A172 (cell line): ENCODE measurements at regions not wholly inside any gene's neighbourhood (a gene's known extent, or its start where the extent isn't known, plus 50 kb on each side); places are given as distances from the start of the nearest gene placed in this dataset.
"Not testable (repeated sequence)": the region's sequence is repeated elsewhere in the genome, so short reads cannot be mapped to it uniquely, and the experiment has no call there.

ENCODE experiments used
- DNase-seq: peaks from one replicate; pipeline ENCODE4 v3.0.0-alpha.2; 2015; ENCODE audit warnings: low spot score

DNA sequence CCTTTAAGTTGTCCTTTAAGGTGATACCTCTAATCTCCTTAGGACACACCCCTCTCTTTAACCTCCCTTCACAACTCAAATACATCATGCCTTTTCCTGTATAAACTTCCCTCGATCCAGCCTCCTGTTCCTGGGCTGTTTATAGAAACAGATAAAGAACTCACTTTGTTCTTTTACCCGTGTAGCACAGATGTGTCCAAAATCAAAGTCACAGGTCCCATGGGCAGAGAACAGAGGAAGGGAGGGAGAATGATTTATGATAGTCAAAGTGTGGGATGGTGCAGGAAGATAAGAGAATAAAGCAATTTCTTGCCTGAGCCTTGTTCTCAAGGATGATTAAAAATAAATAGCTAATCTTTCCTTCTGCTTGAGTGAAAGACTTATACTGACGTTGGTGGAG, 50.3 kb upstream of the CABCOCO1 start:
- DNase-seq = peak; percentile 26

DNA sequence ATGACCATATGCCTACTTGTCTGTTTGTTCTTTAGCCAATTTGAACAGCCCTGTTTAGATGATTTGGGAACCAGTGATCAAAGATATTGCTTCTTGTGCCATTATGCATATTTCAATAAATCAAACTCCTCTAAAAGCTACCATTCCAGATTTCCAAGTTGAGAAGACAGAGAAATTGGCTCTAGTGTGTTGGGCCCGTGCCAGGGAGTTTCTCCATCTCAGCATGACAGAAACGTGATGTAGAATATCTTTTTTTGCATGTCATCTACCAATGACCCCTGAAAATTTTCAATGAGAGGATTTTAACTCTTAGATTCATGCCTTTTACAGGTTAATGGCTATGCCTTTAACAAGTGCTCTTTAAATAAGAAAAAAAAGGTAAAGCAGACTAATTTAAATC, 50.7 kb upstream of the CABCOCO1 start:
- DNase-seq = no peak

DNA sequence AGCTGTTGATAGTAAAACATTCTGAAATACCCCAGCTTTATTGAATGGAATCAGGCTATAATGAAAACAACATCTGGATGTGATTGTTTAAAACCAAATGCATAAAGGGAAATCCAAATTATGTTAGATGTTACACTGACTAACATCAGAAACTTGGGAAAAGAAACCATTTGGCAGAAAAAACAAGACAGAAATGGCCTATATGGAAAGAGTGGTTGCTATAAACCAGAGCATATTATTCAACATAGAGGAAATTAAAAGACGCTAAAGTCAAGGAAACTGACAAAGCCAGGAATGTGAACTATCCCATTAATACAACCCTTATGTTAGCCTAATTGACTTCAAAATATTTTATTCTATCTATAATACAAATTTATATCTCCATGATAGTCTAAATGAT, 53.0 kb upstream of the CABCOCO1 start:
- no peak for DNase-seq

DNA sequence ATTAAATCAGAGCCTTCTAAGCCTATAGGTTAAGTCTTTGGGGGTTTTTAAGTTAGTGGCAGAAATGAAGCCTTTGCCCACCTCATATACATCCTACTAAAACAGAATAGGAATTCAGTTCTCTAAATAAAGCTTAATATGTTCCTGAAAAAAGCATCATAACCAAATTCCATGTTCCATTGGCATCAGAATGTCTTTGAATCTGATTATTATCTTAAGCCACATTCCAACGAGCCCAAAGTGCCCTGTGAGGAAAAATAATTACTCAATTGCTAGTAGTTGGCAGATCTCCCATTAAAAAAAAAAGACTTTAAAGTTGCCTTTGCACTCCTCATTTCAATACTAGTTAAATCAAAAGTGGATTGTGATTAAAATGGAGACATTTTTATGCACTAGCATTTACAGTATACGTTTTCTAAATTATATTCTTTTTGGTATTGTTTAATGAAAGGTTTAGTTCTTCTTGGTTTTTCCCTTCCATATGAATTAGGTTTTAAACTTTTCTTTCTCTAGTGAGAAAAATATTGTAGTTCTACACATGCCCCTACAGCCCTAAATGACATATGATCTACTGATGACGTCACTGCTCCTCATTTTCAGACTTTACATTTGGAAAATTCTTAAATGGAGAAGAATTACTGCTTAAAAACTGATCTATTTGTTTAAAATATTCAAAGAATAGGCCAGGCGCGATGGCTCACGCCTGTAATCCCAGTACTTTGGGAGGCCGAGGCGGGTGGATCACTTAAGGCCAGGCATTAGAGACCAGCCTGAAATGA, 54.3 kb upstream of the CABCOCO1 start:
- no peak for DNase-seq

DNA sequence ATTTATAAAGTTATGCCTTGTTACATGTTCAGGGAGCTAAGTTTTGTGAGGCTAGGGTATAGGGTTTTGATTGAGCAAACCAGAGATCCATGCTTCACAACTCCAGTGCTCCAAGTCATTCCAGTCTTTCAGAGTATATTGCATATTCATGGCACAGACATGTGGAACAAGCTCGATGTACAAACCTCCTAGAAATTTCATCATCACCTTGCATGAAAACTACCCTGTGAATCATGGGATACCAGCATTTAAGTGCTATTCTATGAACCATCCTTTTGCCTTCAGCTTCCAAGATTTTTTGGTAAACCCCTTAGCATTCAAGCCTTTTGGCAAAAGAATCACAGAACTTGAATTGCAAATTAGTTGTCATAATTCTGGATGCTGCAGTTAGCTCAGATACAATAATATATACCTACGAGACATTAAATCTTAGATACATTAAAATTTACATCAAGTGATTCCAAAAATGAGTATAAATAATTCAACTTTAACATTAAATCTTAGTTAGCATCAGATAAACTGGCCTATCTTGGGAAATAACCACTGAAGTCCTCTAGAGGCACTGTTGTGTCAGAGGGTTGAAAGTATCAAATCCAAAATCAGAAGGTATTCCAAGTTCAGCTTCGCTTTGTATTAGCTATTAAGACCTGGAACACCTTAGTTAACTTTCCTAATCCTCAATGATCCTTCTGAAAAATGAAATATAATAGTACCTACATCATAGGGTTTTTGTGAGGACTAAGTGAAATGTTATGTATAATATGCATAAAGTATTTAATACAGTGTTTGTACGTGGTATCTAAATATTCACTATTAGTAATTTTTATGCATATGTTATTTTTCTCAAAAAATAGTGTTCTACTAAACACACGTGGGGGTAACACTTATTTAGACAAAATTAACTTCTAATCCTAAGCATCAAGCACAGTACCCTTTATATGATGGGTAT, 55.5 kb upstream of the CABCOCO1 start:
- DNase-seq = no peak

DNA sequence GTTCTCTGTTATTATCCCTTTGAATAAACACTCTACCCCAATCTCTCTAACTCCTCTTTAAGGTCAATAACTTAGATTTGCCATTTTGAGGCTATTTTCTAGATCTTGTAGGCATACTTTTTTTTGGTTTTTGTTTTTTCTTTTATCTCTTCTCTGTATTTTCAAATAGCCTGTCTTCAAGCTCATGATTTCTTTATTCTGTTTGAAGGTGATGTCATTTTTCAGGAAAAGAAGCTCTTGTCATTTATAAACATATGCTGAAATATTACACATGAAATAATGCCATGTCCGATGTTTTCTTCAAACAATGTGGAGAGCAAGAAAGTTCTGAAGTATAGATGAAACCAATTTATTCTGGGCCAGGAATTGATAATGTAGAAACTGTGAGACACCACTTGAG, 57.5 kb upstream of the CABCOCO1 start:
- no peak for DNase-seq

DNA sequence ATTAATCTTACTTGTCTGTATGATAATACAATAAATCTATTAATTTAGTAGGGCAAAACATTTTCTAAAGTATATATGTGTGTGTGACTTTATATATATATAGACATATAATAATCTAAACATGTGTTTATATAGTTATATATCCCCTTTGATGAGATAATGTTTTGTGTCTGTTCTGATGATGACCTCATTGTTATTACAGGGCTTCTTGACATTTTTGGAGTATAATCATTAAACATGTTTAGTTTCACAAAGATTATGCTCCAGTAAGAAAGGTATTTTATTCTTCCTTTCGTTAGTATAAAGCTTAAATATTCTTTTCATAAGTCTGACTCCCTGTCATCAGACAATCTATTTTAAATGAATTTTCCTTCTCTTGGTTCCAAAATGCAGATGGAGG, 62.3 kb upstream of the CABCOCO1 start:
- no peak for DNase-seq

DNA sequence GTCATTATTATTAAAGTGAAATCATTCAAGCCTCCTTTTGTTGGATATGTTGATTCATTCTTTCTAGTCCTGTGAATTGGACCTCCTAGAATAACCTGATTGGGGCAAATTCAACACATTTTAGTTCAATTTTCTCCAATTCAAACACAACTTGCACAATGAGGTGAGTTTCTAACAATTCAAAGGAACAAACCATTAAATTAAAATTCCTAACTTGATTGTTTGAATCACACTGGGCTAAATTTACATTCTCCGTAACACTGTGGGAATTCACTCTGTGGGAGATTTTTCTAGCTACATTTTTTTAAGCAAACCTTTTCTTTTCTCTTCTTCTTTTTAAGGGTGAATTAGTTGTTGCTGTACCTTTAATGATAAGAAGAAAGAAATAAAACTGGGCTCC, 68.3 kb upstream of the CABCOCO1 start:
- DNase-seq = no peak

DNA sequence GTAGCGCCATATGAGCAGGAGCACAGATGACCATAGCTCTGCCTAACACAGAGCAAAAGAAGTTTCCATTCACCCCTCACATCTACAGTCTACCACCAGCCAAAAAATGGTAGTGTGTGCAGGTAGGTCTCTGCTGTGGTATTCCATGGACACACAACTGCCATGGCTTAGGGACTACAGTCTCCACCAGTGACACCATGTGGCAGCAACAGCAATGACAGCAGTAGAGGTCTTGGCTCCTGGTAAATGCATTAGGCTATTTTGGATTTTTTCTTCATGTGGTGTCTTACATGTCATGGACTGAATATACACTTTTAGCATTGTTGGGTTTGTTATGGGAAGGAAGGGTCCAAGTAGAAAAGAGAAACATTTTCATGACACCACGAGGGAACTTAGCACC, 70.1 kb upstream of the CABCOCO1 start:
- peak; percentile 23 for DNase-seq

DNA sequence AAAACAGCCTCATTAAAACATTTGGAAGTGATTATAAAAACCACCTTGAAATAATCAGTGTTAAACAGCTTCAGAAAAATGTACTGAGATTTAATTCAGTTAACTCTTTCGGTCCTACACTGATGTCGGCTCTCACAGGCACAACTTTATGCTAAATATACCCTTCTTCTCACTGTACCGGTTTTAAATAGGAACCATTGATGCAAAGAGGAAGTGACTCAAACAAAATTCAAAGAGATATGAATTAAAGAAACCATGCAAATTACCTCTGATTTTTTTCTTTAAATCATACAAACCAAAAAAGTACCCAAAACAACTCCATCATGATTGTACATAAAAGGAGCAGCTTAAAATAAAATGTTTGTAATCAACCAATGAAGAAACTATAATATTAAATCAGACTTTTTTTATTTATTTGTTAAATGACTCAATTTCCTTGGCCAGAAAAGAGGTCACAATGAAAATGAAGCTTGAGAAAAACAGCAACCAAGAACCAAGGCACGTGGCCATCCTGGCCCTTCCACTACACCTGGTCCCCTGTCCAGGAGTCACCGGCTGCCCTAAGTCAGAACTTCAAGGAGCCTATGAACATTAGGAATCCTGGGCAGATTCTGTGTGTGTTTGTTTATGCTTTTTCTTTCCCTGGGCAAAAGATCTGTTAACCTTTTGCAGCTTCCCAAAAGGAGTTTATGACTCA, 73.0 kb upstream of the CABCOCO1 start:
- DNase-seq = no peak

DNA sequence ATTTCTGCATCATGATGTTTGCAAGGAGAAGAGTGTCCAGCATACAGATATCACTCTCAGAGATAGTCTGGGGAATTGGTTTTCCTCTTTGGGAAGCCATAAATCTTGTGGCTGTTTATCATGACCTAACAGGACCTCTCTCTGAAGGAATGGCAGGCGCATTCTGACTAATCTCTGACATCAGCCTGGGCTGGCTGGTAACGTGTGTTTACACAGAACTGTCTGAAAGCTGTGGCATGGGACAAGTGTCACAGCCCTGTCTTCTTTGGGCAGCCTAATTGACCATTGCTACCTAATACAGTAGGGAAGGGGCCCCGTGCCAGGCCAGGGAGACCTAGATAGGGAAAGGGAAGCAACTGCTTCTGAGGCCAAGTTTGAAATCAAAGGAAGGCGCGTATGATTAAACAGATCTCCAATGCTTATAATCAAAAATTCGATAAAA, 73.9 kb upstream of the CABCOCO1 start:
- DNase-seq = peak; percentile 48

DNA sequence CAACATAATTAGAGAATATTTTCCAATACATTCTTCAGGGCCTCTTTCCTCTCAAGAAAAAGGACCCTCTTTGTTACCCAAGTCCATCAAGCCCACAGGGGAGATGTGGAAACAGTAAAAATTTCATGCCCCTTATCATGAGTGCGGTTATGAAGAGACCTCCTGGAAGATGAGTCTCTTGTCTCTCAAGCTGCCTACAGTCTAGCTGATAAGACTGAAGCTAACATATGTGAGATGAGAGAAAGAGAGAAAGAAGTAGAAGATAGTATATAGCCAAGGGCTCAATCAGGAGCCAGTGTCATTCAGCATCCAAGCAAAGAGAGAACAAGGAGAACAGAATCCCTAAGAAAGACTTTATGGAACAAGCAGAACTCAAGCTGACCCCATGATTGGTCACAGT, 75.9 kb upstream of the CABCOCO1 start:
- no peak for DNase-seq

DNA sequence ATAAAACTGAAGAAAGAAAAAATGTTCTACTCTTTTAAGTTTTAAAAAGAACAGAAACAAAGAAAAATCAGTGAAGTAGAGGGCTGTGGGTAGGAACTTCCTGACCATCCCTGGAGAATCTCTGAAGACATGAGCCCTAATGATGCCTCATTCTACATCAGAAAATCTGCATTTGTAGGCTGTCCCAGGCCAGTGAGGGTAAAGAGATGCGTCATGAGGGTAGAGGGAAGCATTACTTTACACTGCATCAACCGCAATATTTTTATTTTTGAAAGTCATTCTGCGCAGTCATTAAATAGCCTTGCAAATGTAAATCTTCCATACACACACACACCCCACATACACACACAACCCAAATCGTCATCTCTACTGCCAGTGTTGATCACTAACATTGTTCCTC, 82.1 kb upstream of the CABCOCO1 start:
- DNase-seq = no peak

DNA sequence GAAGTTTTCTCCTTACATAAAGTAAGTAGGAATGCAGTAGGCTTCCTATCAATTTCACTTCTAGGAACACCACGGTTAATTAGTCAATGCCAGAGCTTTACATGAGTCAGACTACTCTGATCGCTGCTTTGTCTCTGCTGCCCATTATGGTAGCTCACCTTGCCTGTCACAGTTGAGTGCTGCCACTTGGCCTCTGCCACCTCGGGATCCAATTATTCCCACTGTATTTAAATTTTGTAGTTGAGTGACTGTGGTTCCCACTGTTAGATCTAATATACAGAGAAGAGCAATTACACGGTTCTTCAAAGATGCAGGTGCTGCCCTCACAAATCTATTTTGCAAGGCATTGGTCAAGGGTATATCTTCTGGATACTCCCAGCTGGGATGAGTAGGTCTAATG, 92.5 kb upstream of the CABCOCO1 start:
- not testable (repeated sequence) for DNase-seq

DNA sequence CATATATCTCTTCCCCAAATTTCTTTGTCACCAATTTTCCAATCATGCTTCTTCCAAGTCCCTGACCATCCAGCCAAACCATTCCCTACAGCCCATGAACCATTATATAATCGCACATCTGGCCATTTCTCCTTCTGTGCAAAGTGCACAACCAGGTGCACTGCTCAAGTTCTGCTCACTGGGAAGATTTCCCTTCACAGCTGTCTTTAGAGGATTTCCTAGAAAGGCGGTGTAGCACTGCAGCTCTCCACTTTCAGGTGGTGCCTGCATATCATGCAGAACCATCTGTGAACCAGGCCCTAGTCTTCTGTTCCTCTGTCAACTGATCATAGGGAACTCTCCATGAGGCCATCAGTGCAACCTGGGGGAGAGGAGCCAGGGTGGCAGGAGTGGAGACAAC, 95.0 kb upstream of the CABCOCO1 start:
- no peak for DNase-seq

DNA sequence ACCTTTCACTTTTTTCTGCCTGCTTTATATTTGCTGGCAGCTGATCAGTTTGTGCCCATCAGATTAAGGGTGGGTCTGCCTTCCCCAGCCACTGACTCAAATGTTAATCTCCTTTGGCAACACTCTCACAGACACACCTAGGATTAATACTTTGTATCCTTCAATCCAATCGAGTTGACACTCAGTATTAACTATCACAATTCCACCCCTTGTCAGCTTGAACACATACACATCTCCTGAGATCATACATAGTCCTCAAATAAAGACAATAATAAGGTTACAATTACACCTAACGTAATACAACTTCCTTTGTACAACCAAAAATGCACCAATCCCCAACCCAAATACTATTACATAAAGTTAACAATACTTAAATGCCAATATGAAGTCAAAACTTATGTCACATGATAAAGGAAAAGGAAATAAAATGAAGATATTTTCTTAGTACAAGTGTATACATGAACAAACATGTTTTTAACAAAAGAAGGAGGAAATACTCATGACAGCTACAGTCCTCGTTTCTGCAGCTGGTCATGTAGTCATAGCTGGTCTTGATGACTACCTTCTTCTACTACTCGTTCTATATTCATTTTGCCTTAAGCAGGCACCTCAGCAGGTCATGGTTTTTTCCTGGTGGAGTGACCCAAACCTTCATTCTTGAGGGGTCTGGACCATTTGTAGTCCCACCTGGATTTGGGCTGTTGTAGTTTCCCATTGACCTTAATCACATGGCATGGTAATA, 96.7 kb upstream of the CABCOCO1 start:
- no peak for DNase-seq

DNA sequence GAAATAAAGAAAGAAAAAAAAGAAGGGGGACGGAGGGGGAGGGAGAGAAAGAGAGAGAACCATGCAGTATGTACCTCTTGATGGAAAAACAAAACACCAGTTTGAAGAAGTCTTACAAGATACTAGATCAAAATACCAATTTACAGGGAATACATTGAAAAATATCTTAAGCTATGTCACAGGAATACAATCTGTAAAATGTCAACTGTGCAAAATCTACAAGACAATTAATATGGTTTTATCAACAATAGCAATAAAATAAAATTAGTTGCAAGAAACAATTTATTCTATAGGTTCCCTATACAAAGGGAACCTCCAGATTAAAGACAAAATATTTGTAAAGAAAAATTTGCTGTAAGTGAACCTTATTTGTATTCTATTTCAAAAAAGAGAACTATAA, 98.3 kb upstream of the CABCOCO1 start:
- no peak for DNase-seq

DNA sequence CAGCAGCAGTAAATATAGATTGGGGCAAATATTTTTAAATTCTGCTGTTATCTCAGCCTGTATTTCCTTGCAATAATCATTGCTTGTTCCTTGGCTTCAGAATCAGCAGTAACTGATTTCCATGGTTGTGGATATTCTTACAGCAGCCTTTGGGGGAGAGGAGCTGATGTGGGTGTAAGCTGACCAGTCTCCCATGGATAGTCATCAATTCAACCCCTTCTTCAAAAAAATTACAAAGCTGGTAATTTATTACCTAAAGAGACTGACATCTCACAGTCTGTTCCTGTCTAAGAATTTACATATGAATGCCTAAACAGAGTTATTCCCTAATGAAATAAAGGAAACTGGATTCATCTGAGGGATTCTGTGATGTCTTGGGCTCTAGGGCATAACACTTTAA, 103.1 kb upstream of the CABCOCO1 start:
- no peak for DNase-seq

DNA sequence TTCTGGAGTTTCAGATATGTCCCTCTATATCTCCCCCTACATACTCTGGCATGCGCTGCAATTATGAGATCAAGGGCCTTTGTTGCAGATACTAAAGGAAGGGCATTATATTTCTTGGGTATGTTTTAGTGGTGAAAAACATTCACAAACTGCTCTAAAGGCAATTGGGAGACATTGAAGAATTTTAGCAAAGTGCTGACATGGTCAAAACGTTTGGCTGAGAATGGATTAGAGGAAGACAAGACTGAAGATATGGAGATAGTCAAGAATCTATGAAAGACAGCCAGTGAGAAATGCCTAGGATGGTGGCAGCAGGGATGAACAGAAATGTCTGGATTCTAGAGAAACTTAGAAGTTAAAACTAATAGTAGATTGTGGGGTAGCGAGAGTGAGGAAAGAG, 104.5 kb upstream of the CABCOCO1 start:
- no peak for DNase-seq

DNA sequence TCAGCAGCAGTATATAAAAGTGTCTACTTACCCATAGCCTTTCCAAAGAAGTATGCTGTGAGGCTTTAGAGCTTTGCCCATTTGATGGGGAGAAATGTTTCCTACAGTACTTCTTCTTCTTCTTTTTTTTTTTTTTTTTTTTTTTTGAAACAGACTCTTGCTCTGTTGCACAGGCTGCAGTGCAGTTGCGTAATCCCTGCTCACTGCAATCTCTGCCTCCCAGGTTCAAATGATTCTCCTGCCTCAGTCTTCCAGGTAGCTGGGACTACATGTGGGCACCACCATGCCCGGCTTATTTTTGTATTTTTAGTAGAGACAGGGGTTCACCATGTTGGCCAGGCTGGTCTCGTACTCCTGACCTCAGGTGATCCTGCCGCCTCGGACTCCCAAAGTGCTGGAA, 101.7 kb upstream of the TMEM26 start:
- DNase-seq = no peak

DNA sequence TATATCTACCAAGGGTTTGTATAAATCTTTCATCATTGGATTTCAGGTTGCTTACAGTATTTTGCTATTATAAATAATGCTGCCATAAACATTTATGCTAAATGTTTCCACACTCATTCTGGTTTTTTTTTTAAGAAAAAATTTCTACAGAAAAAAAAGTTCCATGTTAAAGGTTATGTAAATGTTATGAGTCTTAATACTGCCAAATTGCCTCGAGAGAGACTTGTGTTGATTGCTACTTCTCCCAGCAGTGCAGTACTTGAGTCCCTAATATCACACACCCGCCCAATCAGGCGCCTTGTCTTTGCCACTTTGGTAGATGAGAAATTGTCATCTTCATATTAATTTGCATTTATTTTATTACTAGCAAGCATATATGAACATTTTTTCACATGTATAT, 96.7 kb upstream of the TMEM26 start:
- DNase-seq = no peak

DNA sequence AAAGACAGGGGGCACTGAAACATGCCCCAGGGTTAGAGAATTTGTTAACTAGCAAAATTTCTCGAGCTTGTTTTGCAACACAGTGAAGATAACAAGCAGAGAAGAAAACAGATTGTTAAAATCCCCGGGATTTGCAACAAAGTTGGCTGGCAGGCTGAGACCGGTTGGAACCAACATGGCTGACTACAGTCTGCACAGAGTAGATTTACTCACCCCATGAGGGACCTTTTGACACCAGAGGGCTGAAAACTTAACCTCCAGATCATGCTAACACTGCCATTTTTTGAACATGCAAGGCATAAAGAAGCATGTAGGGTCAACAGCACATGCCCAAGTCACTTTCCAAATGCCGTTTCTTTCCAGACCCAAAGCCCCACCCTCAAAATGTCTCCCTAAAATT, 95.2 kb upstream of the TMEM26 start:
- no peak for DNase-seq
